ENCODE measurements at regions not wholly inside any gene's neighbourhood (a gene's known extent, or its start where the extent isn't known, plus 50 kb on each side); places are given as distances from the start of the nearest gene placed in this dataset.
"Not testable (repeated sequence)": the region's sequence is repeated elsewhere in the genome, so short reads cannot be mapped to it uniquely, and the experiment has no call there.

DNA sequence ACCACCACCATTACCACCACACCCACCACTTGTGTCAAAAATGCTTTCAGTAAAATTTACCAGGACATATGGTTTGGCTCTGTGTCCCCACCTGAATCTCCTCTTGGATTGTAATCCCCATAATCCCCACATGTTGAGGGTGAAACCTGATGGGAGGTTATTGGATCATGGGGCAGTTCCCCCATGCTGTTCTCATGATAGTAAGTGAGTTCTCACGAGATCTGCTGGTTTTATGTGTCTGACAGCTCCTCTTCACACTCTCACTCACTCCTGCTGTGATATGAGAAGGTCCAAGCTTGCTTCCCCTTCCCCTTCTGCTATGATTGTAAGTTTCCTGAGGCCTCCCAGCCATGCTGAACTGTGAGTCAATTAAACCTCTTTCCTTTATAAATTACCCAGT is 176.8 kb upstream of the ERBB4 start:
- not testable (repeated sequence) for TF ChIP-seq EZH2 (IDR thresholded peaks at IDR 0.05); POLR2AphosphoS5 (IDR thresholded peaks at IDR 0.05; ENCODE audit: borderline replicate concordance, low read depth, low read length); FOXP2 (optimal IDR thresholded peaks at IDR 0.05; ENCODE audit: control extremely low read depth, extremely low read length, insufficient read depth)

All from SK-N-MC (cell line).